ENCODE measurements at regions not wholly inside any gene's neighbourhood (a gene's known extent, or its start where the extent isn't known, plus 50 kb on each side); places are given as distances from the start of the nearest gene placed in this dataset.

DNA sequence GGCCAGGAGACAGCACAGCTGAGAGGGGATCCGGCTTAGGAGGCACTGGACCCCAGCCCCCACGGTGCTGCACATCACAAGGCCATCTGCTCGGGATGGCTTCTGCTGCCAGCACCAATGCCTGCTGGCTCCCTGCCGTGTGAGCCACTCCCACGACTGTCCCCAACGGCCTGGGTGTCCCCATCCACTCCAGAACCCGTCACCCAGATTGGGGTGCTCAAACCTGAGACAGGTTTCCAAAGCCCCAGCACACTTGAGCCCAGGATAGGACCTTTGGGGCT lies 102.4 kb downstream of the RFLNA start:
- TF ChIP-seq POLR2AphosphoS5 (IDR thresholded peaks at IDR 0.05) (no peak), POLR2A (IDR thresholded peaks at IDR 0.05; ENCODE audit: low read depth) (no peak)
- TF ChIP-seq, protein P1, sequence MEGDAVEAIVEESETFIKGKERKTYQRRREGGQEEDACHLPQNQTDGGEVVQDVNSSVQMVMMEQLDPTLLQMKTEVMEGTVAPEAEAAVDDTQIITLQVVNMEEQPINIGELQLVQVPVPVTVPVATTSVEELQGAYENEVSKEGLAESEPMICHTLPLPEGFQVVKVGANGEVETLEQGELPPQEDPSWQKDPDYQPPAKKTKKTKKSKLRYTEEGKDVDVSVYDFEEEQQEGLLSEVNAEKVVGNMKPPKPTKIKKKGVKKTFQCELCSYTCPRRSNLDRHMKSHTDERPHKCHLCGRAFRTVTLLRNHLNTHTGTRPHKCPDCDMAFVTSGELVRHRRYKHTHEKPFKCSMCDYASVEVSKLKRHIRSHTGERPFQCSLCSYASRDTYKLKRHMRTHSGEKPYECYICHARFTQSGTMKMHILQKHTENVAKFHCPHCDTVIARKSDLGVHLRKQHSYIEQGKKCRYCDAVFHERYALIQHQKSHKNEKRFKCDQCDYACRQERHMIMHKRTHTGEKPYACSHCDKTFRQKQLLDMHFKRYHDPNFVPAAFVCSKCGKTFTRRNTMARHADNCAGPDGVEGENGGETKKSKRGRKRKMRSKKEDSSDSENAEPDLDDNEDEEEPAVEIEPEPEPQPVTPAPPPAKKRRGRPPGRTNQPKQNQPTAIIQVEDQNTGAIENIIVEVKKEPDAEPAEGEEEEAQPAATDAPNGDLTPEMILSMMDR (IDR thresholded peaks at IDR 0.05): no peak
